OCI-LY3 (cell line): ENCODE measurements at regions not wholly inside any gene's neighbourhood (a gene's known extent, or its start where the extent isn't known, plus 50 kb on each side); places are given as distances from the start of the nearest gene placed in this dataset.

ENCODE experiments used
- H2AFZ ChIP-seq: fragments of 200-600, 300-600 bp; shearing (Covaris generic); 2 replicates; pipeline ENCODE4 v1.6.0; 2014; ENCODE audit warnings: antibody characterized with exemption, low read depth, low read length
- H3K27ac ChIP-seq: fragments of 200-600, 300-600 bp; sonication (generic); 2 replicates; pipeline ENCODE4 v1.5.1; 2014; ENCODE audit warnings: mild to moderate bottlenecking, low read length, moderate library complexity, mixed read lengths
- H3K27me3 ChIP-seq: fragments of 200-600, 300-600 bp; sonication (generic); 2 replicates; pipeline ENCODE4 v1.6.1; 2014; ENCODE audit warnings: low read depth, low read length, mixed read lengths
- H3K36me3 ChIP-seq: fragments of 200-600, 300-600 bp; sonication (generic); replicated peaks from 2 replicates; pipeline ENCODE3; 2014; ENCODE audit warnings: low read depth, low read length, mixed read lengths
- H3K4me1 ChIP-seq: fragments of 300-600, 200-600 bp; sonication (generic); 2 replicates; pipeline ENCODE4 v1.6.1; 2014; ENCODE audit warnings: low read length, mixed read lengths
- H3K4me2 ChIP-seq: fragments of 200-600, 300-600 bp; sonication (generic); 2 replicates; pipeline ENCODE4 v1.6.1; 2014; ENCODE audit warnings: low read length, mixed read lengths
- H3K4me3 ChIP-seq: fragments of 300-600, 200-600 bp; sonication (generic); 2 replicates; pipeline ENCODE4 v1.5.1; 2014; ENCODE audit warnings: antibody characterized with exemption, mild to moderate bottlenecking, low read length, moderate library complexity
- H3K79me2 ChIP-seq: fragments of 300-600, 200-600 bp; shearing (Covaris generic); 2 replicates; pipeline ENCODE4 v1.6.1; 2014; ENCODE audit warnings: mild to moderate bottlenecking, low read length, mixed read lengths
- H3K9ac ChIP-seq: fragments of 300-600, 200-600 bp; shearing (Covaris generic); 2 replicates; pipeline ENCODE4 v1.6.0; 2014; ENCODE audit warnings: mild to moderate bottlenecking, low read length, moderate library complexity
- H3K9me3 ChIP-seq: fragments of 200-600, 300-600 bp; shearing (Covaris generic); 2 replicates; pipeline ENCODE4 v1.6.1; 2014; ENCODE audit warnings: low read length, mixed read lengths; ENCODE audit not compliant: insufficient read depth
- H4K20me1 ChIP-seq: fragments of 200-600, 300-600 bp; sonication (generic); 2 replicates; pipeline ENCODE4 v1.6.1; 2016; ENCODE audit warnings: low read length, mixed read lengths; ENCODE audit not compliant: insufficient read depth
- CTCF ChIP-seq: fragments of 200-600, 300-600 bp; sonication (generic); IDR thresholded peaks from 2 replicates; pipeline ENCODE4 v1.5.1; 2014; ENCODE audit warnings: antibody characterized with exemption, low read length, low read depth
- EZH2phosphoT487 ChIP-seq: fragments of 200-600 bp; shearing (Covaris generic); IDR thresholded peaks from 2 replicates; pipeline ENCODE4 v1.6.1; 2018; ENCODE audit warnings: antibody characterized with exemption, mixed run types, low read depth

GRCh38 chr4:104629601-104630000 lies 134.9 kb upstream of the CXXC4 start:
- H3K4me3 ChIP-seq = no peak overlapping the region
- H3K4me1 ChIP-seq = no peaks in the 10 kb centered on the region
- no peaks in the 10 kb centered on the region for H3K9me3 ChIP-seq
- no peak overlapping the region for H3K9ac ChIP-seq
- TF ChIP-seq EZH2phosphoT487 = no peak
- no peak for TF ChIP-seq CTCF
- no peaks in the 10 kb centered on the region for H3K79me2 ChIP-seq
- no peak overlapping the region for H3K4me2 ChIP-seq
- H3K36me3 ChIP-seq = no peaks in the 10 kb centered on the region
- no peak overlapping the region for H2AFZ ChIP-seq
- no peaks in the 10 kb centered on the region for H3K27me3 ChIP-seq
- H3K27ac ChIP-seq = no peak overlapping the region
- no peaks in the 10 kb centered on the region for H4K20me1 ChIP-seq

- Histone ChIP-seq H4K20me1 (no peaks in the 10 kb centered on the region), H3K27ac (no peak overlapping the region), H3K4me1 (no peaks in the 10 kb centered on the region), H3K9ac (no peak overlapping the region), H3K79me2 (no peaks in the 10 kb centered on the region), H3K27me3 (no peaks in the 10 kb centered on the region), H3K36me3 (no peaks in the 10 kb centered on the region), H3K4me3 (no peak overlapping the region), H2AFZ (no peak overlapping the region), H3K4me2 (no peak overlapping the region), H3K9me3 (no peaks in the 10 kb centered on the region)
- no peak for TF ChIP-seq CTCF
- no peak for TF ChIP-seq EZH2phosphoT487
These were observed 135.6 kb upstream of the CXXC4 start for GRCh38 chr4:104630272-104630671.

- H3K27ac ChIP-seq = no peak overlapping the region
- H3K9ac ChIP-seq = no peak overlapping the region
- no peak overlapping the region for H3K4me2 ChIP-seq
- no peak overlapping the region for H2AFZ ChIP-seq
- no peaks in the 10 kb centered on the region for H3K4me1 ChIP-seq
- H3K79me2 ChIP-seq = no peaks in the 10 kb centered on the region
- no peaks in the 10 kb centered on the region for H3K27me3 ChIP-seq
- H4K20me1 ChIP-seq = no peaks in the 10 kb centered on the region
- TF ChIP-seq CTCF = no peak
- no peak overlapping the region for H3K4me3 ChIP-seq
- no peaks in the 10 kb centered on the region for H3K36me3 ChIP-seq
- no peaks in the 10 kb centered on the region for H3K9me3 ChIP-seq
These were observed 136.3 kb upstream of the CXXC4 start for GRCh38 chr4:104631000-104631399.

DNA sequence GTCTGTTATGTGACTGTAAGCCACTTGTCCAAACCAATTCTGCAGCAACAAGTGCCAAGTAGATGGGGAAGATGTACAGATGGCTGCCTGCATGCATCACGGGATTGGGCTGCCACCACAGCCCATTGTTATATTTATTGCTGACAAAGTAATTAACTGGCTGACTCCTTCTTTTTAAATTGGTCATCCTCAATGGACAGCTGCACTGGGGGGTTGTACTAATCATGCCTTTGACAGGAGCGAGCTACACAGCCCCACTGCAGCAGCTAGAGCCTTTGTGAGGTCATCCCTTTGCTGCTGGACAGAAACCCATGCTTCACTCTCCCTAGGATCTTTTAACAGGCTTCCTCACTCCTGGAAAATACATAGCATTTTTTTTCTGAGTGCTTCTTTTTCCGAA lies 146.7 kb upstream of the CXXC4 start:
- Histone ChIP-seq H3K4me1 (no peaks in the 10 kb centered on the region), H3K9me3 (no peaks in the 10 kb centered on the region), H2AFZ (no peak overlapping the region), H3K27ac (no peak overlapping the region), H3K36me3 (no peaks in the 10 kb centered on the region), H3K4me2 (no peak overlapping the region), H3K9ac (no peak overlapping the region), H4K20me1 (no peaks in the 10 kb centered on the region), H3K4me3 (no peak overlapping the region), H3K27me3 (no peaks in the 10 kb centered on the region), H3K79me2 (no peaks in the 10 kb centered on the region)
- TF ChIP-seq EZH2phosphoT487 = no peak
- TF ChIP-seq CTCF = no peak
